Tongue (tissue), 1 donor: ENCODE measurements at regions not wholly inside any gene's neighbourhood (a gene's known extent, or its start where the extent isn't known, plus 50 kb on each side); places are given as distances from the start of the nearest gene placed in this dataset.
"Not testable (repeated sequence)": the region's sequence is repeated elsewhere in the genome, so short reads cannot be mapped to it uniquely, and the experiment has no call there.

Experiments
- DNase-seq: peaks from one replicate; pipeline ENCODE4 v3.0.0-alpha.2; 2015

- DNase-seq, result no peak
These were observed 533.9 kb downstream of the RFPL4B start for GRCh38 chr6:112881027-112881426.

DNA sequence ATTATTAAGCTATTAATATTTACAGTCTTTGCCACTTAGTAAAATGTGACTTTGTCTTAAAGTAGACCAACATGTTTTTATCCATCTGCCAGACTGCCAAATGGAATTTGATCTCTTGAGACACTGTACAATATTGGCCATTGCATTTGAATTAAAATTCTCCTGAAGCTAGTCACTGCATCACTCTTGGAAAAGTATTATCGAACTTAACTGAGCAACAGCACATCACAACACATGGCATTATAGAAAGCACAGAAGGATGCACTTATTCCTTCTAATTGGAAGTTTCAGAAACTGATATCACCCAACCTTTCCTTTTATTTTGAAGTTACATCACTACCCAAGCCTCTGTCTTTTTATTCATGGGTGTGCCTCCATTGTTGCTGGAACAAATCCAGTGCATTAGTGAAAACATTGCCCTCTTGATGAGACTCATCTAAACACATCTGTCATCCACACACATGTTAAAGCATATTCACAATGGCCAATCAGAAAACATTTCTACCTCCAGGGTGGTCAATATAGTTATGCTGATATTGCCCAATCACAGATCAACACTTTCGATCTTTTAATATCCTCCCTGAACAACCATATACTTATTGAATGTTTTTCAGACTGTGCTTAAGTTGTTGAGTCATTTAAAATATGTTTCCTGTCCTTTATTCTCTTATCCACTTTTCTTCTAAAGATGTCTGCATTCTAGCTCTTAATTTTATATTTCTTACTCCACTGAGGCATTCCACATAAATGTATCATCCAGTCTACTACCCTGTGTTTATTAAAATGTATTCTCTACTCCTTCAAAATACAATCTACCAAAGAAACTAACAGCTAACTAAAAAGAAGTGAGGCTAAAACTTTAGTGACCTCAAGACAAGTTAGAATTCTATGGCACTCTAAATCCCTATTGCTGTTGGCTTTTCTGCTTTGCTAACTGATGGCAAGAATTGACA lies 535.0 kb downstream of the RFPL4B start:
- no peak for DNase-seq

GRCh38 chr6:112883095-112883494 lies 536.0 kb downstream of the RFPL4B start:
- peak; percentile 39 for DNase-seq

- DNase-seq, result no peak
These were observed 539.3 kb downstream of the RFPL4B start for GRCh38 chr6:112886415-112886814.

GRCh38 chr6:112887424-112887823 lies 540.3 kb downstream of the RFPL4B start:
- not testable (repeated sequence) for DNase-seq

DNA sequence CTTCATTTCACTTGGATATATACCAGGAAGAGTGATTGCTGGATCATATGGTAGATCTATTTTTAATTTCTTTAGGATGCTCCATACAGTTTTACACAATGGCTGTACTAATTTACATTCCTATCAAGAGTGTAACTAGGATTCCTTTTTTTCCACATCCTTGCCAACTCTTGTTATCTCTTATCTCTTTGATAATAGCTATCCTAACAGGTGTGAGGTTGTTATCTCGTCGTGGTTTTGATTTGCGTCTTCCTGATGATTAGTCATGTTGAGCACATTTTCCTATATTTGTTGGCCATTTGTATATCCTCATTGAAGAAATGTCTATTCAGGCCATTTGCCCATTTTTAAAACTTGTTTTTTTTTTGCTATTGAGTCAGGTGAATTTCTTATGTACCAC lies 552.4 kb downstream of the RFPL4B start:
- no peak for DNase-seq

- no peak for DNase-seq
These were observed 556.2 kb downstream of the RFPL4B start for GRCh38 chr6:112903361-112903760.

- peak; percentile 89 for DNase-seq
These were observed 559.6 kb downstream of the RFPL4B start for GRCh38 chr6:112906726-112907125.

GRCh38 chr6:112909781-112910180 lies 562.7 kb downstream of the RFPL4B start:
- no peak for DNase-seq

- peak; percentile 8 for DNase-seq
These were observed 563.1 kb downstream of the RFPL4B start for GRCh38 chr6:112910256-112910655.

DNA sequence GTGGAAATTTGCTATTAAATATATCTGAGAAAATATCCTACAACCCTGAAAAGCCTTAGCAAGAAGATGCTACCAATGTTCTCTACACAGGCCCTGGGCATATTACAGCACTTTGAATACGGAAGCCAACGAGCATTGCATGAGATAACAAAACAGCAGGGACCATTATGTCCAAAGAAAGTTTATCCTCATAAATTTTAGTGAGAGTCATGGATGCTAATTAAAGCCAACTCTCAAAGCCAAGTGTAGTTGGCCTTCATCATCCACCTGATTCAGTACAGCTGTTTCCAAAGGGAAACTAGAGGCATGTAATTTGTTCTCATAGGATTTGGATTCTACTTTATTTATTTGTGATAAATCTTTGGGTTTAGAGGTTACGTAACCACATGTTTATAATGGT lies 564.8 kb downstream of the RFPL4B start:
- DNase-seq, result peak; percentile 84

- peak; percentile 82 for DNase-seq
These were observed 565.4 kb downstream of the RFPL4B start for GRCh38 chr6:112912416-112913101.

GRCh38 chr6:112919744-112920143 lies 572.6 kb downstream of the RFPL4B start:
- DNase-seq, result not testable (repeated sequence)

DNA sequence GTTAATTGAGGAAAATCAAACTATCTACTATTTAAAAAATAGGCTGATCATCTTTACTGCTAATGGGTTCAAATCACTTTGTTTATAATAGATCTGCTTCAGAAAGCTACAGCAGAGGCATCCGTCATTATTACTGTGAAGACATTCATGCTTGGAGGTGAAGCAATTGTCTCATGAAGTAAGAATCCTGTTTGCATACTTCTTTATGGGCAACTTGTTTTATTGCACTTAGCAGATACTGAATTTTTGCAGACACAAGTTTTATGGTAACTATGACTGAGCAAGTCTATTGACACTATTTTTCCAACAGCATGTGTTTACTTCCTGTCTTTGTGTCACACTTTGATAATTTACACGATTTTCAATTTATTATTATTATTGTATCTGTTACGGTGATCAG lies 573.9 kb downstream of the RFPL4B start:
- no peak for DNase-seq

DNA sequence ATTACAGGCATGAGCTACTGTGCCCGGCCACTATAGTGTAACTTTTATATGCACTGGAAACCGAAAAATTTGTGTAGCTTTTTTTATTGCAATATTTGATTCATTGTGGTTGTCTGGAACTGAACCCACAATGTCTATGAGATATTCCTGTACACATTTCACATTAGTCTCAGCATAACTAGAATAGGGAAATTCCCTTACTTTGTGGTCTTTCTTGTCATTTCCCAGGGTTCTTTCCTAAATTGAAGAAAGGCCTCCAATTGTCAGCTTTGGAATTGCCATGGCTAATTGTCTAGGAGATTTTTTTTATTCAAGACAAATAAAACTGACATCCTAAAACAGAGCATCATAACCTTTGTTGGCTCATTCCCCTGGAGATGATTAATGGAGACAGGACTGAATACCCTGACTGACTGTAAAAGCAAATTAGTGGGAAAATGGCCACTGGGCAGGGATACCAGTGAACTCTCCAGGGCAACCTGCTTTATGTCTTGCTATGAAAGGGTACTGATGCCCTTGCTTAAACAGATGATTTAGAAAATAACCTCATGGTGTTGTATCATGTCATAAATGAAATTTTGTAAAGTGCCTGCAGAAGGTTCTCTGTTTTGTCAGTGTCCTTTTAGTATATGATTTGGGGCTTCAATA lies 576.9 kb downstream of the RFPL4B start:
- no peak for DNase-seq

- DNase-seq, result no peak
These were observed 578.6 kb downstream of the RFPL4B start for GRCh38 chr6:112925702-112926101.

DNA sequence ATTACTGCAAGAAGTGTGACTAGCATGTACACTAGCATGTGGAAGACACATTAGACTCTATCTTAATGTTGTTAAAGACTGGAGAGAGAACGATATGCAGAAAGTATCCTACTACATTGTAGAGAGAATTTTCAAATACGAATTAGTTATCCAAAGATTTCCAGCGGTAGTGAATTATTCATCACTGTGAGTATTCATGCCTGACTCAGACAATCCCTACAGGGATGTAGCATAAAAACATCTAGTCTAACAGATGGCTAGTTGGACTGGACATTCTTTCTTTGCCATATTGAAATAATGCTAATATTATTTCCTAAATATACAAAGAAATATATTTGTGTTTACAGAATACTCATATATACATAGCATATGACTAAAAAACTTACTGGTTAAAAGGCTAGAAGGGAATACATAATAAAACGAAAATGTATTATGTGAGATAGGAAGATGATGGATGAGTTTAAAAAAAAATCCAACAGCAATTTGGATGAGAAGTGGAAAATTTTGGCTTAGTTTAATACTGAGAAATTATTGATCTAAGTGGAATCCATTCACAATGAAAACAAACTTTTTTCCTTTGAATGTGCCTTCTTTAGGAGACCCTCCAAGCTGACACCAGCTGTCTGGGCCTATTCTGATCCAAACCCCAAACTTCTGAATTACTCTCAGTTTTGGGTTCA lies 580.7 kb downstream of the RFPL4B start:
- no peak for DNase-seq

- DNase-seq, result no peak
These were observed 582.5 kb downstream of the RFPL4B start for GRCh38 chr6:112929641-112930040.

- no peak for DNase-seq
These were observed 584.7 kb downstream of the RFPL4B start for GRCh38 chr6:112931832-112932231.

- no peak for DNase-seq
These were observed 586.8 kb downstream of the RFPL4B start for GRCh38 chr6:112933947-112934346.

DNA sequence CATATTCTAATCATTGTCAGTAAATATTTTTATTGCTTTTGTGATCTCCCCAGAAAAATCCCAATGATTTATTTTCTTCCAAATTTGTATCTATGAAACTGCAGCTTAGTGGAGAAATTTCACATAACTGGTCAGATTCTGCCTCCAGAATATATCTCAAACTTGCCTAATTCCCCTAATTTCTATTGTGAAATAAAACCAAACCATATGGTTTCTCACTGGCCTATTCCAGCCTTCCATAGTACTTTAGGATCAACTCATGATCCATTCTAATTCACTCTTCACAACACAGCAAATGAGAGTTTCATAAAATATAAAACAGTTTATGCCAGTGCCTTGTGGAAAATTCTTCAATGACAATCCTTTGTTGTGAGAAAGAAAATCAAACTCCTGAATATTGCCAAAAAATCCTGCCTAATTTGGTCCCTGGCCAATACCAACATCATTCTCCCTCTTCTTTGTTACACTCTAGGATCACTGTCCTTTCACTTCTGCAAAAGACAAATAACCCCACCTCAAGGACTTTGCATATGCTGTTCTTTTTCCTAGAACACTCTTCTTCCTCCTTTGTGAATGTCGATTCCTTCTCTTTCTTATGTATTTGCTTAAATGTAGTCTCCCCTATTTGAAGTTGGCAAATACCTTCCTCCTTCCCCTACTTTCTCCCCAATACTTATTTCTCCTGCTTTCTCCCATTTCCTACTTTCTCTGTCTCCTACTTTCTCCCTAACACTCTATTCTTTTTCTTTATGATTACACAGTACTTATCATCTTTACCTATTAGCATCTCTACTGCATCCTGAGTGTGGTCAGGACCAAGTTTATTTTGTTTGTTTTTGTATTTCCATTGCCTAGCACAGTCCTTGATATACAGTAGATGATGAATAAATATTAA lies 587.5 kb downstream of the RFPL4B start:
- no peak for DNase-seq
